RPMI8226 (cell line): ENCODE measurements at regions not wholly inside any gene's neighbourhood (a gene's known extent, or its start where the extent isn't known, plus 50 kb on each side); places are given as distances from the start of the nearest gene placed in this dataset.
"Not testable (repeated sequence)": the region's sequence is repeated elsewhere in the genome, so short reads cannot be mapped to it uniquely, and the experiment has no call there.

Experiments used
- DNase-seq: peaks from one replicate; pipeline ENCODE4 v3.0.0-alpha.2; 2015

DNA sequence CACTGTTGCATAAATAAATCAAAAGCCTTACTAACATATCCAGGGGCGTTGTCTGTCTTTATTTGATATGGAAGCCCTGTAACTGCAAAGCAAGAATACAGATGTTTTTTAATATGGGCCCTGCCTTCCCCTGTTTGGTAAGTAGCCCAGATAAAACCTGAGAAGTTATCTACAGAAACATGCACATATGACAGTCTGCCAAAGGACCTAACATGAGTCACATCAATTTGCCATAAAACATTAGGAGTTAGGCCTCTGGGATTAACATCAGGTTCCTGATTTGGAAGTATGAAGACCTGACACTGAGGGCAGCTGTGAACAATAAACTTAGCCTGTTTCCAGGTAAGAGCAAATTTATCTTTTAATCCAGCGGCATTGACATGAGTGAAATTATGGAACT, 1588.8 kb downstream of the REEP3 start:
- DNase-seq = no peak

DNA sequence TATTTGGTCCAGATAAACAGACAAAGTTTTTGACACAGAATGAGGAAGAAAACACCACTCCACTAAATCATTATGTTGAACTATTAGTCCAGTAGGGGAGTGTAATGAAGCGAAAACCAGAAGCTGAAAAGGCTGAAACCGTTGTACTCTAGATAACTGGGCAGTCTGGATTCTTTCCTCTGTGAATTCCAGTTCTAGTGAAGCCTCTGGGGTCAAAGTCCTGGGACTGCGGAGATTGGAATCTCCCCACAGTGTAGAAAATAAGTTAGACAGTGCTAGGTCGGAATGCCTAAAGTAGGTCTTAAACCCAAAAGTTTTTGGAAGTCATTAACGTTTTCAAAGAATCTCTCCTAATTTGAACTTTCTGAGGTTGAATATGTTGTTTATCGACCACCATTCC, 1589.9 kb downstream of the REEP3 start:
- DNase-seq = not testable (repeated sequence)

DNA sequence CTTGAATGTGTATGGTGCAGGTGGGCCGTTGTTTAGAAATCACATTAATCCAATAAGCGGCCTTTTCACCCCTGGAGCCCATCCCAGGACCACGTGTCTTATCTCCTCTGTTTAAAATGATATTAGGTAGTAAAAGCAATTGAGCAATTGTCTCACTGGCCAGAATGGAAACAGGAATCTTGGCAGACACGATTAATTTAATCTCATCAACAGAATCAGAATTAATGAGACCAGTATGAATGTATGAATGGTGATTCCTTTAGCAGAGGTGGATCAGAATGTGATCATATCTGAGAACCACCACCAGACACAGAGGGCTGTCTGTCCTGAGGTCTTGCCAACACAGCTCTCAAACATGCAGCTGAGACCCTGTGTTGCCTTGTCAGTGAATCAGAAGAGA, 1591.4 kb downstream of the REEP3 start:
- DNase-seq = no peak

DNA sequence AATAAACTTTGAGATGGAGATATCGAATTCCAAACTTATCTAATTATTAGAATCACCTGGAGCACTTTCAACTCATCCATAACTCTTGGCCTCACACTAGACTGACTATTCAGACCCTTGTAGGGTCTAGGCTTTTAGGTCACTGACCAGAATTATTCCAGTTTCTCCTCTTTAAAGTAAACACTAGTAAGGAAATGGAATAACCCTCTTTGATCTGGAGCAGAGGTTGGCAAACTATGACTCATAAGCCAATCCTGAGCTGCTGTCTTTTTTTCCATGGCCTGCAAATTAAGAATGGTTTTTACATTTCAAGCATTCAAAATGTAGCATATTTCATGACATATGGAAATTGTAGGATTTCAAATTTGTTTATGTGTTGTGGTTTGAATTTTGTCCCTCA, 1601.9 kb downstream of the REEP3 start:
- no peak for DNase-seq

DNA sequence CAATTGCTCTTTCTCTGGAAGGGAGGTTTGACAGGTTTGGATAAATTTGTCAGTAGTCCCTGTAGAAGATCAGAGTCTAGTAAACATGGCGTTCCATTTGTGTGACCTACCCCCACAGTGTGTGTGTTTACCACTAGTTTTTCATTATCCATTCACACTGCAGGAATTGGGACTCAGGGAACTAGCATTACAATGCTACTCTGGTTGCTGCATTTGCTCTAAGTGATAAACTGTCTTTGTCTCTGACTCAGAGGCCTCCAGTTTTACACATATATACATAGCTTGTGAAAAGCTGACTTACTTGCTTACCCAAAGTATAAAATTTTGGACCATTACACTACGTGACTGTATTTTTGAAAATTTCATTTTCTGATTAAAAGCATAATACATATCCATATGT, 1604.0 kb downstream of the REEP3 start:
- no peak for DNase-seq

DNA sequence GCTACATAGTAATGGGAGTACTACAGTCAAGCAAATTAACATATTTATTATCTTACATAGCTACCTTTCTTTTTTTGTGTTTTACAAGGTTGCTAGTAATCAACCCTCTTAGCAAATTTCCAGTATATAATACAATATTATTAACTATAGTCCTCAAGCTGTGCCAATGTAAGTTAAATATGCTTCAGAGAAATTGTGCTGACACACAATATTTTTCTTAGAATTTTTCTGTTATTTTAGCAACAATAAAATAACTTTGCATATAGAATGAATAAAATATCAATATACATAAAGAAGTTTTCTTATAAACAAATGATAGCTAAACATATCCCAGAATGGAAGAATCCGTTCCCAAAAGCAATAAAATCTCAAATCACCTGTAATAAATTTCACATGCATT, 1605.1 kb downstream of the REEP3 start:
- DNase-seq = no peak

DNA sequence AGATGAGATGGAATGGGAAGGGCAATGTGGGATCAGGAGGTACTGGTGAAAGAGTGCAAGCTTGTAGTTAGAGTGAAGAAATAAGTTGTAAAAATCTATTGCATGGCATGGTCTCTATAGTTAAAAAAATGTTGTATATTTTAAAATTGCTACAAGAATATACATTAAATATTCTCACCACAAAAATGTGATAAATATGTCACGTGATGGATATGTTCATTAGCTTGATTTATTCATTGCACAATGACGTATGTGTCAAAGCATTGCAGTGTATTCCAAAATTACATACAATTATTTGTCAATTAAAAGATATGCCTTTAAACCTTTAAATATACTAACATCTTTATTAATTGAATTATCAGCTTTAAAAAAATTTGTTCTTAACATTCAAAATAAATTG, 1607.1 kb downstream of the REEP3 start:
- DNase-seq = no peak

DNA sequence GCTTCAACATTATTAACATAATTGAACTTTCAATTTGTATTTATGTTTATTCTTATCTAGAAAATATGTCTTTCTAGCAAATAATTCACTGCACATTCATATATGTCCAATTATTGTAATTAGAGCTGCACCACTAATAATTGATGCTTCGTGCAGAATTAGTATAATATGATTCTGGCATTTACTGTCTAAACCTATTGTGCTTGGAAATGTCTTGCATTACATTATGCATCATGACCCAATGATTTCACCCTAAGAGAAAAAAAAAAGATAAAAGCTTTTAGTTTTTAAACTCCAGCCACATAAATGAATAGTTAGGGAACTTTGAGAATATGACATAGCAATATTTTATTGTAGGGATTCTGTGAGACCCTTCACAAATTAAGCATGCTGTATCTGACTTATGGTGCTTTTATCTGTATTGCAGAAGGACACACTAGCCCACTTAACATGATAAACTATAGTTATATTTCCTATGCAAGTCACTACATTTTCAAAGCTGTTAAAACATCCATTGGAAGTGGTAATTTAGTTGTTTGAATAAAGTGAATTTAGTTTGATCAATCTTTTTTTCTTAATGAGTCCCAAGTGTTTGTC, 1609.1 kb downstream of the REEP3 start:
- no peak for DNase-seq

DNA sequence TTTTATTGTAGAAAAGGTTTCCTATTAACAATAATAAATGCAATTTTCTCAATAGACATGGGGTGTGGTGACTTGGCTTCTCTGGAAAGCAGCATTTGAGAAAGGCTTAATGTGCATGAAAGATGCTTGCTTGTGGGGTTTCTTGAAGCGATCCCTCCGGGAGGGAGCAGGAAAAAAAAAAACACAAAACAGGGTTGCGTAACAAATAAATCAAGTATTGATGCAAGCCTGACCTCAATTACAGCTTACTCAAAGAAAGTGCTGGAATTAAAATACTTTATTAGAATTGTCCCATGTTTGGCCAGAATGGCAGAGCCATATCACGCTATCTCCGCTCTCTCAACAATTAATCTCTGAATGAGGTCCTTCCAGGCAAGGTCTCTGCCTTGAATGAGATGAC, 1612.5 kb downstream of the REEP3 start:
- DNase-seq = no peak

DNA sequence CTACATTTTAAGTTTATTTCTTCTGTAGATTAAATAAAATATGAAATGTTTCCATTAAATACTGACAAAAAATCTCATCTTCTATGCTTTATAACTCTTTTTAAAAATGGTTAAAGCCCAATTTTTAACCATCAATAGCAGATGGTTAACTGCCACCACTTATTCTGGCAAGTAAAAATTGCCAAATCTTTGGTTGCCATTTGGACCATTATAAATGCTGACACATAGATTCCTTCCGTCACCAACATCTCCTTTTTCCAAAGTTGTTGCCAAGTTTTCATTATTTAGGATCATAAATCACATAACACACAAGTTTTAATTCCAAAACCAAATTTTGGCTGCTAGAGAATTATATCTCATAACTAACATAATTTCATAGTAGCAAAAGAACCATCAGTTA, 1614.3 kb downstream of the REEP3 start:
- no peak for DNase-seq

DNA sequence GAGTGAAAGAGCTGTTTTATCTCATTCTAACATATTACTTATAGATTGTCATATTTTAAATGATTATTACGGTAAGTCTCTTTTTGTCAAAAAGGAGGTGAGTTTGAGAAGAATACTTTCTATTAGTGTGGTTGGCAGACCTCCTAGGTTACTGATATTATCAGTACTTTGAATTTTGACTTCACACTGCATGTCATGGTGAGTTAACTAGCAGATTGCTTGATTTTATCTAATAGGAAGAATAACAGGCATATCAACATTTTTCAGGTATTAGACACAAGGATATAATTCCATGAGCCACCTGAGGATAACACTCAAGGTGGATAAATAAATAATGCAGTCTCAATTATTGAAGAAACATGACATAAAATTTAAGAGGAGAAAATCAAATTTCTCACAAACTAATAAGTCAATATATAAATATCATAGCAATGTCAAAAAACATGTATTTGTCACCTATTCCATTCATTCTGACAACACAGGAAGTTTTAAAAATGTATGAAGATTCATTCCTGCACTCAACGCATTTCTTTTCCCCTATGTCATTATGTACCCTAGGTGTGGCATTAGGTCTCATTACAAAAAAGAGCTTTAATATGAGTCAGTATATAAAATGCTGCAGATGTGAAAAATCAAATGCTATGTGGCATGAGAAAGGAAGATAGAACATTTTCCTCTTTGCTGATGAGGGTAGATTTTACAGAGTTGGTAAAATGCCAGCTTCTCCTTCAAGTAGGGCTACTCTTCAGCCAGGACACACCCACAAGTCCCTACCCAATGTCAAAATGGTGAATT, 1621.6 kb downstream of the REEP3 start:
- no peak for DNase-seq

DNA sequence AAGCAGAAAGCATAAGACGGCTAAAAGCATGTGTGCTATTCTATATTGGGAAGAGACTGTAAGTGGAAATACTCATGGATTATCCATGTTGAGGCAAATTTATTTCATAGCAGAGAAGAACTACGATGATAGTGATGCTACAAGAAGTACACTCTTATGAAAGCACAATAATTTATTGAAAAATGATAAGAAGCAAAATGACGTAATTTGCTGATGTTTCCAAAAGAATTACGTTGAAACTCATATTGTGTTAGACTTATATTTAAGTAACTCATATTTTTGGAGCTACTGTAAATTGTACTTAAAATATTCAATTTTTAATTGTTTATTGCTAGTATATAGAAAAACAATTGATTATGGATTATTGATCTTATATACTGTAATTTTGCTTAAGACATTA, 1622.5 kb downstream of the REEP3 start:
- no peak for DNase-seq

DNA sequence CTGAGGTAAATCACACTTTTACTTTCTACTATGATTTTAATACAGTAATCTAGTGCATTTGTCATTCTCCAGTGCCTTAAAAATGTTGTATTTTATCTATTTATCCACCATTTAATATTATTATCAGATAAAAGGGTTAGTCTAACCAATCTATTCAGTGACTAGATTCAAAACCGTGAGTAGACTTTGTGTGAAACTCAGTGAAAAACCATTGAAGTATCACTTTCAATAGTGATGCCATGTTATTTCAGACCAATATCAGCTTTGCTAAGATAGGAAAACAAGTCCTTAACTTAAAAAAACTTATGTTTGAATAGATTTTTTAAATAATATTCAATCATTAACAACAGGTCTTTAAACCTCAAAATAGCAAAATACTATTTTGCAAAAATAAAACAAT, 1628.7 kb downstream of the REEP3 start:
- DNase-seq = no peak

DNA sequence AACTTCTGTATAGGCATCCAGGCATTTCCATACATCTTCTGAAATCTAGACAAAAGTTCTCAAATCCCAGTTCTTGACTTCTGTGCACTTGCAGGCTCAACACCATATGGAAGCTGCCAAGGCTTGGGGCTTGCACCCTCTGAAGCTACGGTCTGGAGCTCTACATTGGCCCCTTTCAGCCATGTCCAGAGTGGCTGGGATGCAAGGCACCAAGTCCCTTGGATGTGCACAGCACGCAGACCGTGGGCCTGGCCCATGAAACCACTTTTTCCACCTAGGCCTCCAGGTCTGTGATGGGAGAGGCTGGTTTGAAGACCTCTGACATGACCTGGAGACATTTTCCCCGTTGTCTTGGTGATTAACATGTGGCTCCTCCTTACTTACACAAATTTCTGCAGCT, 1645.1 kb downstream of the REEP3 start:
- no peak for DNase-seq

DNA sequence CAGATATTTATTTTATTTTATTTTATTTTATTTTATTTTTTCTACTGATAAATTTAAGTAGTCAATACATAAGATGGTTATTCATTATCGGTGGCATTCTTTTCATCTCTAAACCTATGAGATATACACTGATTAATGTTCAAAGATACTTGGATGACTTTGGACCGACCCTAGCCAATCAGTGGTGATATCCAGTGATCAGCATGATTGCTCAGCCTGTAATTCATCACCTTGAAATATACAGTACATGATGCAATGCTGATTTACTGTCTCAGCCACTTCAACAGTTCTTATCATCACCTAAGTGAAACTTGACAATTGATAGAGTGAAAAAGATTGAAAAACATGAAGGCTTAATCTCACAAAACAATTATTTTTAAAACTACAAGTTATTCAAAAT, 1651.0 kb downstream of the REEP3 start:
- no peak for DNase-seq

DNA sequence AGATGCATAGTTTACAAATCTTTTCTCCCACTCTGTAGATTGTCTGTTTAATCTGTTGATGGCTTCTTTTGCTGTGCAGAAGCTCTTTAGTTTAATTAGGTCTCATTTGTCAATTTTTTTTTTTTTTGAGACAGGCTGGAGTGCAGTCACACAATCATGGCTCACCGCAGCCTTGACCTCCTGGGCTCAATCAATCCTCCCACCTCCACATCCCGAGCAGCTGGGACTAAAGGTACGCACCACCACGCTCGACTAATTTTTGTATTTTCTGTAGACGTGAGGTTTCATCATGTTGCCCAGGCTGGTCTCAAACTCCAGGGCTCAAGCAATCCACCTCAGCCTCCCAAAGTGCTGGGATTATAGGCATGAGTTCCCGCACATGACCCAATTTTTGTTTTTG, 1655.8 kb downstream of the REEP3 start:
- DNase-seq = no peak

DNA sequence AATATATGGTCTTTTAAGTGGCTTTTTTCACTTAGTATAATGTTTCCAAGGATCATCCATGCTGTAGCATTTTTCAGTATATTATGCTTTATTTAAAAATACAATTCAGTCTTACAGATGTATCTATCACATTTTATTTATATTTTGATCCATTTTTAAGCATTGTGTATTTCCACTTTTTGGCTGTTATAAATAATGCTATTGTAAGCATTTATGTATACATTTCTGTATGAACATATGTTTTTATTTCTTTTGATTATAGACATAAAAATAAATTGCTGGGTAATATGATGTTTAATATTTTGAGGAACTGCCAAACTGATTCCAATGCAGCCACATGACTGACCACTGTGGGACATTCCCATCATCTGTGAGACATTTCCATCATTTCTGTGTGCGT, 1662.0 kb downstream of the REEP3 start:
- no peak for DNase-seq

DNA sequence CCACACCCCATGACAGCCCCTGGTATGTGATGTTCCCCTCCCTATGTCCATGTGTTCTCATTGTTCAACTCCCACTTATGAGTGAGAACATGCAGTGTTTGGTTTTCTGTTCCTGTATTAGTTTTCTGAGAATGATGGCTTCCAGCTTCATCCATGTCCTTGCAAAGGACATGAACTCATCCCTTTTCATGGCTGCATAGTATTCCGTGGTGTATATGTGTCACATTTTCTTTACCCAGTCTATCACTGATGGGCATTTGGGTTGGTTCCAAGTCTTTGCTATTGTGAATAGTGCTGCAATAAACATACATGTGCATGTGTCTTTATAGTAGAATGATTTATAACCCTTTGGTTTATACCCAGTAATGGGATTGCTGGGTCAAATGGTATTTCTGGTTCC, 1665.5 kb downstream of the REEP3 start:
- not testable (repeated sequence) for DNase-seq

DNA sequence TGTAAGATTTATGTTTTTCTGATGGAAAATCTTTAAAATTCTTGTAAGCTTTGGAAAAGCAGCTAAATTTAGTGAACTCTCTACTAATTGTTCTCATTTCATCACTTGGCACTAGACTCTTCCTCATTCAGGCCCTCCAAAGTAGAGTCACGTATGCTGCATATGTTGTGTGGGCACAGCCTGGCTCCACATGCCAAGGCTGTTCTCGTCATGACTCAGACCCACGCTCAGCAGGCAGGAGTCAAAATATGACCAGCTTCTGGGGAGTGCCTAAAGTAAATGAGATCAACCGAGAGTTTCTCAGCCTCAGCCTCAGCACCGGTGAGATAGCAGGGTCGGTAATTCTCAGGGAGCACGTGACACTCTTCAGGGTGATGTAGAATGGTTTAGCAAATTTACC, 1672.9 kb downstream of the REEP3 start:
- no peak for DNase-seq

DNA sequence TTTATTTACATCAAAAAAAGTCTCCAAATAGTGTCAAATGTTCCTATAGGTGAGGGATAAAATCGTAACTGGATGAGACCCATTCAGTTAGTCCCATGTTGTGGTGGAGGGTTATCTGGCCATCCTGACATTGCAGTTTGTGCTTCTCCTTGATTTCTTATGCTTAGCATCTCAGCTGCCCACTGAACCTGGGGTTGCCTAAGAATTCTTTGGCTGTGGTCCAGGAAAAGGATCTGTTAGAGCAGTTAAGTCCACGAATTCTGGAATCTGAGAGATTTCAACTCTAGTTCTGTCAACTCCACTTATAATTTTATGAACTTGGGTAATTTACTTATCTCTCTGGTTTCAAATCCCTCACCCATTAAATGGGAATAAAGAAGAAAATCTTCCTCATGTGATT, 1673.4 kb downstream of the REEP3 start:
- DNase-seq = no peak

DNA sequence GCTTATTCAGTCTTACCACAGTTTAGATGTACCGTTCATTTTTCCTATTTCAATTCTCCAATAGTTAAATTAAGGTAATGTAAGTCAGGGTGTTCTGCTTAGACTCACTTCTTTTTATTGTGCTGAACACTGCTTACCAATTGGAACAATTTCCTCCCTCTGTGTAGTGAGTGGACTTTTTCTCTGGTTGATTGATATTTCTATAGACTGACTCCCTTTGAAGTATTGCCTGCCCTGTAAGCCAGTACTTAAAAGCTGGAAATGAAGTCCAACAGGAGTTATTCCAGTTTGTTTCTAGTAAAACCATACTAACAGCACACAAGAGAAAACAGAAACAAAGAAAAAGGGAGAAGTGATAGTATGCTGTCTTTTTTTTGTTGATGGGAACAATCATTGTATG, 1674.9 kb downstream of the REEP3 start:
- DNase-seq = no peak

DNA sequence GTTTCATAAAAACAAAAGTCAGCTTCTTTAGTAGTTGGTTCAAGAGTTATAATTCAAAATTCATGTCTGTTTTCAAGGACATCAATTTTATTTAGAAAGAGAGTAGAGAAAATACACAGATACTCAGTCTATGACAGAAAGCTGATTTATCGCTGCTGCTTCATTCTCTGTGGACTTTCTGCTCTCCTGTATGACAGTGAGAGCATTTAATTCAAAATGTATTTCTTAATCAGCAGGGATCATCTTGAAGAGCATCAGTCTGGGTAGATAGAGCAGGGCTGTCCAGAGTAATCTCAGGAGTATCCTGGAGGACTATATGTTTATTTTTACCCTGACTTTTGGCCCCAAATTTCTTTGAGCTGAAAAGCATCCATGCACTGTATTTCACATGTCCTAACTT, 1676.7 kb downstream of the REEP3 start:
- no peak for DNase-seq

DNA sequence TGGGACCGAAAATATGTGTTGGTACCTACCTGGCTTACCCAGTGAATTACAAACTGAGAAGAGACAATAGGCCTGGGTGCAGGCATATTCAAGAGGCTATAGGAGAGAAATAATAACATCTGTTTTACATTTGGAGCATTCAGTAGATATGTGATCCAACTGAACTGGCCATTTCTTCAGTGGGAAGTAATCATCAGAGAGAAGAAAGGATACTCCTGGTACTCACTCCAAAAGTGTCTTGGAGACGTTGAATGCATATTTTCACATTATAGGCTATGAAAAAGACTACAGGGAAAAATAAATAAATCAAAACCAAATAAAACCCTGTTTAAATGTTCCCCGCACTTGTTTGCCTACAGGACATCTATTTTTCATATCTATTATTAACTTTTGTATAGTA, 1680.3 kb downstream of the REEP3 start:
- DNase-seq = no peak

DNA sequence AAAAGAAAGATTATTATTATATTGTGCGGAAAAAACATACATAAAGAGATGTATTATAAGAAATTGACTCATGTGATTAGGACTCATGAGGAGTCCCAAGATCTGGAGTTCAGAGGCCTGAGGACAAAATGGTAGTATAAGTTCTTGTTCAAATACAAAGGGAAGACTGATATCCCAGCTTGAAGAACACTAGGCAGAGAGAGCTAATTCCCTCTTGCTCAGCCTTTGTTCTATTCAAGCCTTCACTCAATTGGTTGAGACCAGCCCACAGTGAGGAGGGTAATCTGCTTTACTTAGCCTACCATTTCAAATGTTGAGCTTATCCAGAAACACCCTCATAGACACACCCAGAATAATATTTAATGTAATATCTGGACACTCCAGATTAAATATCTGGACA, 1683.8 kb downstream of the REEP3 start:
- DNase-seq = no peak

DNA sequence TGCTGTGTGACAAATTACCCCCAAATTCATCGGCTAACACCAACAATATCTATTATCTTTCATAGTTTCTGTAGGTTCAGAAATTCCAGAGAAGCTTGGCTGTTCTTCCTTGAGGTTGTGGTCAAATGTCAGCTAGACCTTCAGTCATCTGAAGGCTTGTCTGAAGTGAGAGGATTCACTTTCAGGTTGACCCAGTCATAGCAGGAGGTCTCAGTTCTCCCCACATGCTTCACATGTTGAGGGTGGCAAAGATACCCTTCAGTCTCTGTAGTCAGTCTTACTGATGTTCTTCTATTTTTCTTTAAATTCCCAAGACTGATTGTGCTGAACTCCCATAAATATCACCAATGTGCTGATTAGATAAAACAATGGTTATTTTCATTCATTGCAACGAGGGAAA, 1692.0 kb downstream of the REEP3 start:
- no peak for DNase-seq
